Transverse colon (tissue), 4 donors: ENCODE measurements at regions not wholly inside any gene's neighbourhood (a gene's known extent, or its start where the extent isn't known, plus 50 kb on each side); places are given as distances from the start of the nearest gene placed in this dataset.

Experiments
- DNase-seq: peaks from one replicate; pipeline ENCODE4 v3.0.0-alpha.2; 2019
- H3K27ac ChIP-seq, 4 donors: fragments of 200-600 bp; sonication (generic); 2 replicates each; pipeline ENCODE4 v1.5.1; 2016 to 2018; ENCODE audit warnings: inconsistent platforms in 4 of 4
- H3K27me3 ChIP-seq: fragments of 200-600 bp; sonication (generic); 2 replicates; pipeline ENCODE4 v1.5.1; 2017; ENCODE audit warnings: inconsistent platforms
- H3K36me3 ChIP-seq, 4 donors: fragments of 200-600 bp; sonication (generic); 2 replicates each; pipeline ENCODE4 v1.5.1; 2017 to 2019; ENCODE audit warnings: inconsistent platforms in 4 of 4
- H3K4me1 ChIP-seq, 4 donors: fragments of 200-600 bp; sonication (generic); 2 replicates each; pipeline ENCODE4 v1.5.1; 2017 to 2020; ENCODE audit warnings: inconsistent platforms in 4 of 4
- H3K4me3 ChIP-seq, 4 donors: fragments of 200-600 bp; sonication (generic); 1 replicate in 1 of 4; 2 replicates in 3 of 4; pipeline versions ENCODE4 v1.5.1 to v1.6.1; 2017 to 2019; ENCODE audit warnings: inconsistent platforms in 4 of 4
- H3K9me3 ChIP-seq, 2 donors: fragments of 200-600 bp; sonication (generic); 2 replicates each; pipeline ENCODE4 v1.5.1; 2017 to 2019; ENCODE audit warnings: inconsistent platforms in 2 of 2
- CTCF ChIP-seq, 5 experiments: fragments of 200-600 bp in 3 of 5; fragments of 450-650 bp in 2 of 5; sonication (generic) in 3 of 5; IDR thresholded peaks; 1 replicate in 2 of 5; 2 replicates in 3 of 5; pipeline ENCODE4 v1.5.1; 2016 to 2017; ENCODE audit warnings: antibody characterized with exemption in 5 of 5, inconsistent platforms in 3 of 5, mild to moderate bottlenecking in 2 of 5, moderate library complexity in 1 of 5
- EP300 ChIP-seq: sonication (generic); formaldehyde crosslinking; IDR thresholded peaks from one replicate; pipeline ENCODE4 v1.6.1; 2017; ENCODE audit warnings: antibody characterized with exemption, low read depth
- POLR2A ChIP-seq: fragments of 450-650 bp; IDR thresholded peaks from one replicate; pipeline ENCODE4 v1.6.1; 2016; ENCODE audit warnings: antibody characterized with exemption, mild to moderate bottlenecking, moderate library complexity
- POLR2AphosphoS5 ChIP-seq, 3 donors: sonication (generic); formaldehyde crosslinking; IDR thresholded peaks; one replicate each; pipeline ENCODE4 v1.6.1; 2016; ENCODE audit warnings: antibody characterized with exemption in 3 of 3
- WGBS, 2 donors: methylation state at CpG; one replicate each; pipeline ENCODE4 v1.1.5; 2018; ENCODE audit warnings: low coverage in 1 of 2; 5-methylcytosine and 5-hydroxymethylcytosine counted together
- in situ Hi-C, 4 donors: fragments of 200-750 bp; cut with MboI; loops; one replicate each; pipeline versions ENCODE4 v1.15.0 to v1.15.1; 2017; ENCODE audit warnings: low sequenced_read_pairs in 3 of 4, low pct_ligation_motif_present in 1 of 4, low pct_unique_long_range_greater_than_20kb in 1 of 4
- intact Hi-C: fragments of 100-400 bp; cut with DNase I; formaldehyde crosslinking; loops from one replicate; pipeline ENCODE4 v1.15.1; 2023; ENCODE audit warnings: low total_unique reads

- TF ChIP-seq EP300 (no peak), CTCF (IDR thresholded peaks at IDR 0.05) (no peak), POLR2AphosphoS5 (IDR thresholded peaks at IDR 0.05) (no peak), POLR2A (no peak)
- 54 to 75% methylated on average over 2 to 3 of the region's 3 CpGs for WGBS, 2 donors
- no peak overlapping the region for H3K4me3 ChIP-seq
Observed at GRCh38 chr20:48411245-48411644, 416.6 kb downstream of the PREX1 start.

GRCh38 chr20:48409055-48409615 is 418.7 kb downstream of the PREX1 start:
- Histone ChIP-seq H3K9me3 (no peaks in the 10 kb centered on the region), H3K4me1 (no peaks in the 10 kb centered on the region), H3K36me3 (no peaks in the 10 kb centered on the region), H3K27ac (no peak overlapping the region), H3K4me3 (no peak overlapping the region), H3K27me3 (peaks cover 11% of the 10 kb centered on the region)
- DNase-seq = no peak
- in situ Hi-C loops = no loop called here
- 73 to 78% methylated on average over 4 of the region's 4 CpGs for WGBS, 2 donors
- TF ChIP-seq CTCF (IDR thresholded peaks at IDR 0.05) (no peak), POLR2AphosphoS5 (IDR thresholded peaks at IDR 0.05) (no peak), POLR2A (no peak), EP300 (no peak)
- intact Hi-C loops = no loop called here

More at GRCh38 chr20:48411245-48411644, 416.6 kb downstream of the PREX1 start:
- peaks cover 11% of the 10 kb centered on the region for H3K27me3 ChIP-seq
- no peaks in the 10 kb centered on the region for H3K9me3 ChIP-seq
- DNase-seq = no peak
- no peaks in the 10 kb centered on the region for H3K36me3 ChIP-seq
- intact Hi-C loops = no loop called here
- no peak overlapping the region for H3K27ac ChIP-seq
- in situ Hi-C loops = no loop called here
- no peaks in the 10 kb centered on the region for H3K4me1 ChIP-seq

GRCh38 chr20:48407710-48408109 is 420.1 kb downstream of the PREX1 start:
- no peaks in the 10 kb centered on the region for H3K4me1 ChIP-seq
- DNase-seq = no peak
- intact Hi-C loops (no loop called here), in situ Hi-C loops (no loop called here)
- no peak overlapping the region for H3K27ac ChIP-seq
- no peak overlapping the region for H3K4me3 ChIP-seq
- H3K27me3 ChIP-seq = peaks cover 11% of the 10 kb centered on the region
- no peaks in the 10 kb centered on the region for H3K9me3 ChIP-seq
- TF ChIP-seq CTCF (IDR thresholded peaks at IDR 0.05) = no peak
- TF ChIP-seq POLR2AphosphoS5 (IDR thresholded peaks at IDR 0.05) = no peak
- TF ChIP-seq EP300 = no peak
- TF ChIP-seq POLR2A = no peak
- 55 to 59% methylated on average over 5 to 6 of the region's 6 CpGs for WGBS, 2 donors
- H3K36me3 ChIP-seq = no peaks in the 10 kb centered on the region

- H3K27ac ChIP-seq = no peak overlapping the region
- no peak for TF ChIP-seq EP300
- TF ChIP-seq POLR2AphosphoS5 (IDR thresholded peaks at IDR 0.05) = no peak
- TF ChIP-seq POLR2A = no peak
- TF ChIP-seq CTCF (IDR thresholded peaks at IDR 0.05) = no peak
- in situ Hi-C loops = no loop called here
- WGBS, 2 donors = 72% methylated on average over 5 of the region's 5 CpGs; no CpG with 5 or more reads in 1 of the 2 donors
- no peak for DNase-seq
- no peaks in the 10 kb centered on the region for H3K9me3 ChIP-seq
- intact Hi-C loops = no loop called here
- H3K4me1 ChIP-seq = no peaks in the 10 kb centered on the region
- no peak overlapping the region for H3K4me3 ChIP-seq
- H3K36me3 ChIP-seq = no peaks in the 10 kb centered on the region
- H3K27me3 ChIP-seq = peaks cover 14% of the 10 kb centered on the region
Observed at GRCh38 chr20:48406912-48407340, 420.9 kb downstream of the PREX1 start.
